WTC11 (cell line): ENCODE measurements at regions not wholly inside any gene's neighbourhood (a gene's known extent, or its start where the extent isn't known, plus 50 kb on each side); places are given as distances from the start of the nearest gene placed in this dataset.

ENCODE experiments used
- ATAC-seq: fragments of 200-7000 bp; cut with Tn5 transposase; 2 replicates; pipeline ENCODE4 v1.10.0; 2021; ENCODE audit warnings: mild to moderate bottlenecking, moderate library complexity
- CTCF ChIA-PET: fragments of 300-600 bp; sonication (Branson Sonifier 250); formaldehyde crosslinking; loops from one replicate; lab custom pipeline; 2021; ENCODE audit warnings: antibody characterized with exemption; lab: Charles Lee
- POLR2A ChIA-PET: fragments of 350-600 bp; sonication (Branson Sonifier 250); formaldehyde crosslinking; loops from one replicate; lab custom pipeline; 2021; ENCODE audit warnings: antibody characterized with exemption; lab: Charles Lee
- DNase-seq: peaks from one replicate; pipeline ENCODE4 v3.0.0; 2021; ENCODE audit warnings: low spot score
- H3K27ac Mint-ChIP-seq: 2 replicates; pipeline ENCODE4 v1.8.0; 2021; ENCODE audit warnings: mixed read lengths
- H3K27me3 Mint-ChIP-seq: 2 replicates; pipeline ENCODE4 v1.8.0; 2021; ENCODE audit warnings: low read depth, mild to moderate bottlenecking, moderate library complexity, mixed read lengths
- H3K36me3 Mint-ChIP-seq: 2 replicates; pipeline ENCODE4 v1.8.0; 2021; ENCODE audit warnings: mixed read lengths
- H3K4me1 Mint-ChIP-seq: 2 replicates; pipeline ENCODE4 v1.8.0; 2022; ENCODE audit warnings: mixed read lengths
- H3K4me3 Mint-ChIP-seq: 2 replicates; pipeline ENCODE4 v1.8.0; 2021; ENCODE audit warnings: mild to moderate bottlenecking, moderate library complexity, mixed read lengths
- H3K9me3 Mint-ChIP-seq: 2 replicates; pipeline ENCODE4 v1.8.0; 2021; ENCODE audit warnings: mixed read lengths
- ATF3 ChIP-seq: sonication (generic); formaldehyde crosslinking; conservative IDR thresholded peaks from 2 replicates; pipeline ENCODE4 v1.8.1; 2022; ENCODE audit warnings: mild to moderate bottlenecking, missing genetic modification reagents
- CREB1 ChIP-seq: sonication (generic); formaldehyde crosslinking; IDR thresholded peaks from 2 replicates; pipeline ENCODE4 v1.8.0; 2023; ENCODE audit warnings: mild to moderate bottlenecking, missing genetic modification reagents
- CTCF ChIP-seq: fragments of 200-600 bp; IDR thresholded peaks from 2 replicates; pipeline ENCODE4 v1.8.0; 2022; ENCODE audit warnings: antibody characterized with exemption
- ELF4 ChIP-seq: sonication (generic); formaldehyde crosslinking; IDR thresholded peaks from 2 replicates; pipeline ENCODE4 v1.8.1; 2022; ENCODE audit warnings: low read depth, mild to moderate bottlenecking, moderate library complexity, missing genetic modification reagents
- EMX1 ChIP-seq: fragments of 250-450 bp; sonication (Bioruptor Pico); IDR thresholded peaks from 2 replicates; pipeline ENCODE4 v1.8.0; 2021; ENCODE audit warnings: mild to moderate bottlenecking
- FOXJ3 ChIP-seq: sonication (generic); formaldehyde crosslinking; IDR thresholded peaks from 2 replicates; pipeline ENCODE4 v1.9.0; 2021; ENCODE audit warnings: missing genetic modification reagents, mild to moderate bottlenecking, borderline replicate concordance
- GTF2I ChIP-seq: fragments of 250-450 bp; sonication (Bioruptor Pico); conservative IDR thresholded peaks from 2 replicates; pipeline ENCODE4 v1.4.0; 2021; ENCODE audit warnings: mild to moderate bottlenecking
- MAX ChIP-seq: sonication (generic); formaldehyde crosslinking; IDR thresholded peaks from 2 replicates; pipeline ENCODE4 v1.8.0; 2022; ENCODE audit warnings: mild to moderate bottlenecking, missing genetic modification reagents
- MXD4 ChIP-seq: fragments of 250-450 bp; sonication (Bioruptor Pico); IDR thresholded peaks from 2 replicates; pipeline ENCODE4 v1.8.0; 2021; ENCODE audit warnings: mild to moderate bottlenecking, moderate library complexity, borderline replicate concordance
- NFE2L1 ChIP-seq: sonication (generic); formaldehyde crosslinking; IDR thresholded peaks from 2 replicates; pipeline ENCODE4 v1.8.1; 2023; ENCODE audit warnings: missing genetic modification reagents
- NFYB ChIP-seq: sonication (generic); formaldehyde crosslinking; conservative IDR thresholded peaks from 2 replicates; pipeline ENCODE4 v1.8.0; 2022; ENCODE audit warnings: low read depth, missing genetic modification reagents
- SMAD4 ChIP-seq: sonication (generic); formaldehyde crosslinking; IDR thresholded peaks from 2 replicates; pipeline ENCODE4 v1.8.0; 2022; ENCODE audit warnings: mild to moderate bottlenecking, missing genetic modification reagents
- TP53 ChIP-seq: sonication (generic); formaldehyde crosslinking; IDR thresholded peaks from 2 replicates; pipeline ENCODE4 v1.8.1; 2023; ENCODE audit warnings: mild to moderate bottlenecking, missing genetic modification reagents
- USF2 ChIP-seq: sonication (generic); formaldehyde crosslinking; IDR thresholded peaks from 2 replicates; pipeline ENCODE4 v1.8.1; 2023; ENCODE audit warnings: mild to moderate bottlenecking, missing genetic modification reagents, moderate library complexity
- ZBTB21 ChIP-seq: sonication (generic); formaldehyde crosslinking; IDR thresholded peaks from 2 replicates; pipeline ENCODE4 v1.8.1; 2023; ENCODE audit warnings: mild to moderate bottlenecking, missing genetic modification reagents, borderline replicate concordance
- ZBTB43 ChIP-seq: sonication (generic); formaldehyde crosslinking; IDR thresholded peaks from 2 replicates; pipeline ENCODE4 v1.8.1; 2023; ENCODE audit warnings: mild to moderate bottlenecking, missing genetic modification reagents
- ZSCAN18 ChIP-seq: fragments of 250-450 bp; sonication (Bioruptor Pico); IDR thresholded peaks from 2 replicates; pipeline ENCODE4 v2.1.2; 2022; ENCODE audit warnings: mild to moderate bottlenecking, moderate library complexity
- TF ChIP-seq, protein P1 (sequence below): sonication (generic); formaldehyde crosslinking; conservative IDR thresholded peaks from 2 replicates; pipeline ENCODE4 v1.8.1; 2023; ENCODE audit warnings: mild to moderate bottlenecking, low read depth, missing genetic modification reagents, moderate library complexity
- TF ChIP-seq, protein P2 (sequence below): sonication (generic); formaldehyde crosslinking; IDR thresholded peaks from 2 replicates; pipeline ENCODE4 v1.8.1; 2023; ENCODE audit warnings: mild to moderate bottlenecking, moderate library complexity, missing genetic modification reagents
- TF ChIP-seq, protein P3 (sequence below): sonication (generic); formaldehyde crosslinking; IDR thresholded peaks from 2 replicates; pipeline ENCODE4 v1.8.1; 2022; ENCODE audit warnings: low read depth, missing genetic modification reagents, borderline replicate concordance

DNA sequence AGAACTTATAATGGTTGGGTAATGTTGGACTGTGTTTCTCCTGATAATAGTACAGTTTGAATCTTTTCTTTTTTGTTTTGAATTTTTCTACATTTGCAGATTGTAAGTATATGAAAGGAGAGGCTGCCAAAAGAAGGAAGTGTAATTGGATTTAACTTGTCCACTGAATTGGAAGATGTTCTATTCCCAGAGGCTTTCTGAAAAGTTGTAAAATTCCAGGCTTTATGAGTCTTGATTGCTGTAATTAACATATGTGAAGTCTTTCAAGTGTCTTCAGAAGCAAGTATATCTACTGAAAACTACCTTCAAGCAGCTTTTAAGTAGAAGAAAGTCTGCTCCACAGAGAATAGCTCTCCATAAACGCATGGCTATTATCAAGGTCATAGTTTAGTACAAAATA lies 2456.4 kb downstream of the PCDH7 start:
- ATAC-seq: no peak
- DNase-seq: no peak
- Mint-ChIP-seq H3K4me3 (no peak overlapping the region), H3K9me3 (peaks cover 4% of the 10 kb centered on the region; the same call in 1 of the 2 replicates), H3K27ac (no peak overlapping the region), H3K4me1 (peaks cover 12% of the 10 kb centered on the region), H3K27me3 (no peaks in the 10 kb centered on the region), H3K36me3 (no peaks in the 10 kb centered on the region)
- TF ChIP-seq ELF4 (CRISPR knock-in tag): no peak
- no peak for TF ChIP-seq EMX1 (CRISPR knock-in tag)
- TF ChIP-seq MXD4 (CRISPR knock-in tag): no peak
- TF ChIP-seq NFYB (CRISPR knock-in tag): no peak
- TF ChIP-seq SMAD4 (CRISPR knock-in tag): no peak
- TF ChIP-seq GTF2I: no peak
- no peak for TF ChIP-seq NFE2L1
- TF ChIP-seq USF2: no peak
- TF ChIP-seq FOXJ3 (CRISPR knock-in tag): no peak
- TF ChIP-seq ZBTB43 (CRISPR knock-in tag): no peak
- no peak for TF ChIP-seq MAX (CRISPR knock-in tag)
- no peak for TF ChIP-seq CTCF
- no peak for TF ChIP-seq ATF3 (CRISPR knock-in tag)
- TF ChIP-seq ZBTB21 (CRISPR knock-in tag): no peak
- TF ChIP-seq ZSCAN18: no peak
- TF ChIP-seq, protein P1, sequence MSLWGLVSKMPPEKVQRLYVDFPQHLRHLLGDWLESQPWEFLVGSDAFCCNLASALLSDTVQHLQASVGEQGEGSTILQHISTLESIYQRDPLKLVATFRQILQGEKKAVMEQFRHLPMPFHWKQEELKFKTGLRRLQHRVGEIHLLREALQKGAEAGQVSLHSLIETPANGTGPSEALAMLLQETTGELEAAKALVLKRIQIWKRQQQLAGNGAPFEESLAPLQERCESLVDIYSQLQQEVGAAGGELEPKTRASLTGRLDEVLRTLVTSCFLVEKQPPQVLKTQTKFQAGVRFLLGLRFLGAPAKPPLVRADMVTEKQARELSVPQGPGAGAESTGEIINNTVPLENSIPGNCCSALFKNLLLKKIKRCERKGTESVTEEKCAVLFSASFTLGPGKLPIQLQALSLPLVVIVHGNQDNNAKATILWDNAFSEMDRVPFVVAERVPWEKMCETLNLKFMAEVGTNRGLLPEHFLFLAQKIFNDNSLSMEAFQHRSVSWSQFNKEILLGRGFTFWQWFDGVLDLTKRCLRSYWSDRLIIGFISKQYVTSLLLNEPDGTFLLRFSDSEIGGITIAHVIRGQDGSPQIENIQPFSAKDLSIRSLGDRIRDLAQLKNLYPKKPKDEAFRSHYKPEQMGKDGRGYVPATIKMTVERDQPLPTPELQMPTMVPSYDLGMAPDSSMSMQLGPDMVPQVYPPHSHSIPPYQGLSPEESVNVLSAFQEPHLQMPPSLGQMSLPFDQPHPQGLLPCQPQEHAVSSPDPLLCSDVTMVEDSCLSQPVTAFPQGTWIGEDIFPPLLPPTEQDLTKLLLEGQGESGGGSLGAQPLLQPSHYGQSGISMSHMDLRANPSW (CRISPR knock-in tag): no peak
- TF ChIP-seq, protein P2, sequence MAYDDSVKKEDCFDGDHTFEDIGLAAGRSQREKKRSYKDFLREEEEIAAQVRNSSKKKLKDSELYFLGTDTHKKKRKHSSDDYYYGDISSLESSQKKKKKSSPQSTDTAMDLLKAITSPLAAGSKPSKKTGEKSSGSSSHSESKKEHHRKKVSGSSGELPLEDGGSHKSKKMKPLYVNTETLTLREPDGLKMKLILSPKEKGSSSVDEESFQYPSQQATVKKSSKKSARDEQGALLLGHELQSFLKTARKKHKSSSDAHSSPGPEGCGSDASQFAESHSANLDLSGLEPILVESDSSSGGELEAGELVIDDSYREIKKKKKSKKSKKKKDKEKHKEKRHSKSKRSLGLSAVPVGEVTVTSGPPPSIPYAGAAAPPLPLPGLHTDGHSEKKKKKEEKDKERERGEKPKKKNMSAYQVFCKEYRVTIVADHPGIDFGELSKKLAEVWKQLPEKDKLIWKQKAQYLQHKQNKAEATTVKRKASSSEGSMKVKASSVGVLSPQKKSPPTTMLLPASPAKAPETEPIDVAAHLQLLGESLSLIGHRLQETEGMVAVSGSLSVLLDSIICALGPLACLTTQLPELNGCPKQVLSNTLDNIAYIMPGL: no peak
- TF ChIP-seq, protein P3, sequence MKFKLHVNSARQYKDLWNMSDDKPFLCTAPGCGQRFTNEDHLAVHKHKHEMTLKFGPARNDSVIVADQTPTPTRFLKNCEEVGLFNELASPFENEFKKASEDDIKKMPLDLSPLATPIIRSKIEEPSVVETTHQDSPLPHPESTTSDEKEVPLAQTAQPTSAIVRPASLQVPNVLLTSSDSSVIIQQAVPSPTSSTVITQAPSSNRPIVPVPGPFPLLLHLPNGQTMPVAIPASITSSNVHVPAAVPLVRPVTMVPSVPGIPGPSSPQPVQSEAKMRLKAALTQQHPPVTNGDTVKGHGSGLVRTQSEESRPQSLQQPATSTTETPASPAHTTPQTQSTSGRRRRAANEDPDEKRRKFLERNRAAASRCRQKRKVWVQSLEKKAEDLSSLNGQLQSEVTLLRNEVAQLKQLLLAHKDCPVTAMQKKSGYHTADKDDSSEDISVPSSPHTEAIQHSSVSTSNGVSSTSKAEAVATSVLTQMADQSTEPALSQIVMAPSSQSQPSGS (CRISPR knock-in tag): no peak
- TF ChIP-seq CREB1 (CRISPR knock-in tag): no peak
- TF ChIP-seq TP53: no peak
- CTCF ChIA-PET: no interaction called here
- POLR2A ChIA-PET: no interaction called here
